ENCODE measurements at regions not wholly inside any gene's neighbourhood (a gene's known extent, or its start where the extent isn't known, plus 50 kb on each side); places are given as distances from the start of the nearest gene placed in this dataset.

DNA sequence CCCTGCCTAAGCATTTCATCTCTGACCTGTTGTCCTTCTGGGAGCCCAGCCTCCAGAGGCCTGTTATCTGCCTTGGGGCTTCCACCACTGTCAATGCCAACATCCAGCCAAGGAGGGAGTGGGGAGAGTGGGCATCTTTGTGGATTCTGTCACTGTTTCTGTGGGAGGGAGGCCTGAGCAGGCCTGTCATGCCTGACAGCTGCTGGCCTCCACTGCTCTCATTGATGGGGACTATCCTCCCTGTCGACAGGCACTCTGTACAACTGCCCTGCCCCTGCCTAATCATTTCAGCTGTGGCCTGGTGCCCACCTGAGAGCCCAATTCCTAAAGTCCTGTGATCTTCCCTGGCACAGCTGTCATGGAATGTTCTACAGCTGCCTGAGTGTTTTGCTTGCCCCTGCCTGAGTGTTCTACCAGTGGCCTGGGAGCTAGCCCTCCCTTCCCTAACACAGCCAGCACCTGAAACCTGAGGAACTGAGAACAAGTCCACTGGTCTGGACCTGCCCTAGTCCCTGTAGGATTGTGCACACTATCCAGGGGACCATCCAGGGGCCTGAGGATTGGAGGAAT lies 145.3 kb downstream of the FAM83B start:
- no peak overlapping the region for H3K27ac ChIP-seq
- H3K27me3 ChIP-seq = no peaks in the 10 kb centered on the region
- TF ChIP-seq Cebpa-rat (IDR thresholded peaks at IDR 0.05) = no peak
- H4K20me1 ChIP-seq = no peaks in the 10 kb centered on the region
- peaks cover 14% of the 10 kb centered on the region for H3K9me3 ChIP-seq
- no peak overlapping the region for H3K4me3 ChIP-seq
- no peak overlapping the region for H3K4me2 ChIP-seq
- H3K36me3 ChIP-seq = no peaks in the 10 kb centered on the region
- H3K4me1 ChIP-seq = no peaks in the 10 kb centered on the region
- H3K9ac ChIP-seq = no peak overlapping the region

DNA sequence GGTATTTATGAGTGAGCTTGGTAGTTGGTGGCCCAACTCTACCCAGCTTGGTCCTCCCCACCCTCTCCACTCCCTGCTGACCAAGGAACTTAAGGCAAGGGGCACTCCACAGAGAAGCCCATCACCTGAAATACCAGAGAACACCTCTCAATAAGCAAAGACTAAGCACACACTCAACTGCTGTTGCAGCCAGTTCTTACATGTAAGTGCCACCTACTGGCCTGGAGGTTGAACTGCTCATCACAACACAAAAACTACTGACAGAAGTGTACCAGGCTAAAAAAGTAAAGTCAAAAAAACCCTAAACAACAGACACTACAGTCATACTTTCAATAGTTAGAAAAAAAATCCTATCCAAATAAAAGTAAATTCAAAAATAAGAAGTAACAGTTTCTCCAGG lies 146.2 kb downstream of the FAM83B start:
- Histone ChIP-seq H3K9ac (no peak overlapping the region), H3K4me1 (no peaks in the 10 kb centered on the region), H4K20me1 (no peaks in the 10 kb centered on the region), H3K9me3 (peaks cover 14% of the 10 kb centered on the region), H3K36me3 (no peaks in the 10 kb centered on the region), H3K27ac (no peak overlapping the region), H3K4me3 (no peak overlapping the region), H3K27me3 (no peaks in the 10 kb centered on the region), H3K4me2 (no peak overlapping the region)
- no peak for TF ChIP-seq Cebpa-rat (IDR thresholded peaks at IDR 0.05)

GRCh38 chr6:54993294-54993693 lies 146.7 kb downstream of the FAM83B start:
- Histone ChIP-seq H3K9ac (no peak overlapping the region), H3K4me3 (no peak overlapping the region), H3K9me3 (peaks cover 14% of the 10 kb centered on the region), H3K36me3 (no peaks in the 10 kb centered on the region), H3K27me3 (no peaks in the 10 kb centered on the region), H3K4me1 (no peaks in the 10 kb centered on the region), H3K4me2 (no peak overlapping the region), H4K20me1 (no peaks in the 10 kb centered on the region), H3K27ac (no peak overlapping the region)
- no peak for TF ChIP-seq Cebpa-rat (IDR thresholded peaks at IDR 0.05)

DNA sequence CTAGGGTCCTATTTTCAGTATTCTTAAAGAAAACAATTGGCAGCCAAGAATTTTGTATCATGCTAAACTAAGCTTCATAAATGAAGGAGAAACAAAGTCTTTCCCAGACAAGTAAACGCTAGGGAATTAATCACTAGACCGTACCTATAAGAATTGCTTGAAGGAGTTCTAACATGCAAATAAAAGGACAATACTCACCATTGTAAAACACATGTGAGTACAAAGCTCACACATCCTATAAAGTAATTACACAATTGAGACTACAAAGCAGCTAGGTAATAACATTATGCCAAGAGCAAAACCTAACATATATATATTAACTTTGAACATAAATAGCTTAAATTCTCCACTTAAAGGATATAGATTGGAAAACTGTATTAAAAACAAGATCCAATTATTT lies 147.4 kb downstream of the FAM83B start:
- peaks cover 14% of the 10 kb centered on the region for H3K9me3 ChIP-seq
- no peaks in the 10 kb centered on the region for H3K27me3 ChIP-seq
- H3K27ac ChIP-seq = no peak overlapping the region
- TF ChIP-seq Cebpa-rat (IDR thresholded peaks at IDR 0.05) = no peak
- no peak overlapping the region for H3K9ac ChIP-seq
- no peaks in the 10 kb centered on the region for H3K4me1 ChIP-seq
- no peaks in the 10 kb centered on the region for H4K20me1 ChIP-seq
- no peak overlapping the region for H3K4me2 ChIP-seq
- H3K36me3 ChIP-seq = no peaks in the 10 kb centered on the region
- H3K4me3 ChIP-seq = no peak overlapping the region

GRCh38 chr6:54998576-54998975 lies 152.0 kb downstream of the FAM83B start:
- peaks cover 9% of the 10 kb centered on the region for H3K4me1 ChIP-seq

DNA sequence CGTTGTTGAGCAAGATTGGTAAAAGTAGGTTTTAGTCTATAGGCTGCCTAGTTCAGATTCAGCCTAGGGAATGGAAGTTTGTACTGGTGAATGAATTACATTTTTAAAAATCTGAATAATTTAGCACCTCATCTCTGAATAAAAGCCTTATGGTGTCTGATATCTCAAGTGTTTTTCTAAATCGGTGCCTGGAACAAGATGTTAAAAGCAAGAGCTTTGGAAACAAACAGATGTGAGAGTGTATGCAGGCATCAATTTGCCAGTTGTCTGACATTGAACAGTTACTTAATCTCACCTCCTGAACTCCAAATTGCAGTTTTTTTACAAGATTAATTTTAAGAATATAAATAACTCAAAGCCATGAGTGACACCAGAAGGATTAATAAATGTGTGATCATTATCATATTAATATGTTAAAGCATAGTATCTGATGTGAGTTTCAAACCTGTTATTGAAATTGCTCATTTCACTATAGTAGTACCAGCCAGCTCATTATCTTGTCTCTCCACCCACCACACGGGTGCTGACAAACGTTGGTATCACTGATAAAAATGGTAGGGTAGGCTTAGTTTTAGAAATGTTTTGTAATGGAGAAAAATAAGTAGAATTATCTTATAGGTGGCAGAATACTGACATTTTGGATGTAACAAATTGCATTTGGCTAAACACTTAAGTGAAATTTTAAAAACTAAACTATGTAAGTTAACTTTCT lies 157.3 kb downstream of the FAM83B start:
- no peaks in the 10 kb centered on the region for H3K36me3 ChIP-seq
- no peak for TF ChIP-seq Cebpa-rat (IDR thresholded peaks at IDR 0.05)
- H3K9me3 ChIP-seq = no peaks in the 10 kb centered on the region; the same call in 1 of the 2 replicates
- peaks cover 9% of the 10 kb centered on the region for H3K4me1 ChIP-seq
- H3K9ac ChIP-seq = no peak overlapping the region
- no peak overlapping the region for H3K4me3 ChIP-seq
- no peak overlapping the region for H3K27ac ChIP-seq
- H3K4me2 ChIP-seq = no peak overlapping the region
- H4K20me1 ChIP-seq = no peaks in the 10 kb centered on the region
- H3K27me3 ChIP-seq = no peaks in the 10 kb centered on the region

More at GRCh38 chr6:54998576-54998975, 152.0 kb downstream of the FAM83B start:
- Histone ChIP-seq H3K4me2 (no peak overlapping the region), H3K4me3 (no peak overlapping the region), H3K9me3 (peaks cover 3% of the 10 kb centered on the region), H4K20me1 (no peaks in the 10 kb centered on the region), H3K27ac (no peak overlapping the region), H3K36me3 (no peaks in the 10 kb centered on the region), H3K9ac (no peak overlapping the region), H3K27me3 (no peaks in the 10 kb centered on the region)
- TF ChIP-seq Cebpa-rat (IDR thresholded peaks at IDR 0.05) = no peak

DNA sequence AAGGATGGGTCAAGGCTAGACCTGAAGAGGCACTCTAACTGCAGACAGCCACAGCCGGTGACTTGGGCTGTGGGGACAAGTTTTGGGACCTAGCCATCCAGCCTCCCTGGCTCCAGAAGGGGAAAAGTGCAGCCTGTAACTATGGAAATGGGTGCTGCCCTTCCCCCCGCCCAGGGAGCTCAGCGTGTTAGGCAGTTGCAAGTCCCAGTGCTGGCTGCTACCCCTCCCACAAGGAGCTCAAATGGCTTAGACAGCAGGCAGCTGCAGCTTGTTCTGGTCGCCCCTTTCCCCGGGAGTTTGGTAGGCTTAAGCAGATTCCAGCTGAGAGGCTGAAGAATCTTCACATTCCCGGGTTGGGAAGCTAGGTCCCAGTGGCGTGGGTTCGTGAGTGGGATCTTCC lies 162.6 kb downstream of the FAM83B start:
- H3K27ac ChIP-seq = no peak overlapping the region
- peaks cover 8% of the 10 kb centered on the region; the same call in 1 of the 2 replicates for H3K9me3 ChIP-seq
- no peaks in the 10 kb centered on the region; the same call in 1 of the 2 replicates for H3K4me1 ChIP-seq
- no peak overlapping the region for H3K4me2 ChIP-seq
- no peaks in the 10 kb centered on the region for H3K36me3 ChIP-seq
- H4K20me1 ChIP-seq = no peaks in the 10 kb centered on the region
- TF ChIP-seq Cebpa-rat (IDR thresholded peaks at IDR 0.05) = no peak
- H3K9ac ChIP-seq = no peak overlapping the region
- no peak overlapping the region for H3K4me3 ChIP-seq
- H3K27me3 ChIP-seq = no peaks in the 10 kb centered on the region

DNA sequence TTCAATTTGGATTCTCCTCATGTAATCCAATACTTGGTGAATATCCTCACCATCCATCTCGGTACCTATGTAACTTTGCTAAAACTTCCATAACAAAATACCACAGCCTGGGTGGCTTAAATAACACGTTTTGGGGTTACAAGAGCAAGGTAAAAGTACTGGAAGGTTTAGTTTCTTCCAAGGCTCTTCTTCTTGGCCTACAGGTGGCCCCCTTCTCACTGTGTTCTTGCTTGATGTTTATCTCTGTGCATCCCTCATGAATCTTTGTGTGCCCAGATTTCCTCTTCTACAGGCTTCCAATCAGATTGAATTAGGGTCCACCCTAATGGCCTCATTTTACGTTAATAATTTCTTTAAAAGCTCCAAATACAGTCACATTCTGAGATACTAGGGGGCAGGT lies 163.3 kb upstream of the HCRTR2 start:
- Histone ChIP-seq H3K27ac (no peak overlapping the region), H3K9ac (no peak overlapping the region), H3K4me1 (no peaks in the 10 kb centered on the region), H4K20me1 (no peaks in the 10 kb centered on the region), H3K9me3 (peaks cover 8% of the 10 kb centered on the region; the same call in 1 of the 2 replicates), H3K4me2 (no peak overlapping the region), H3K36me3 (no peaks in the 10 kb centered on the region), H3K4me3 (no peak overlapping the region), H3K27me3 (no peaks in the 10 kb centered on the region)
- no peak for TF ChIP-seq Cebpa-rat (IDR thresholded peaks at IDR 0.05)

DNA sequence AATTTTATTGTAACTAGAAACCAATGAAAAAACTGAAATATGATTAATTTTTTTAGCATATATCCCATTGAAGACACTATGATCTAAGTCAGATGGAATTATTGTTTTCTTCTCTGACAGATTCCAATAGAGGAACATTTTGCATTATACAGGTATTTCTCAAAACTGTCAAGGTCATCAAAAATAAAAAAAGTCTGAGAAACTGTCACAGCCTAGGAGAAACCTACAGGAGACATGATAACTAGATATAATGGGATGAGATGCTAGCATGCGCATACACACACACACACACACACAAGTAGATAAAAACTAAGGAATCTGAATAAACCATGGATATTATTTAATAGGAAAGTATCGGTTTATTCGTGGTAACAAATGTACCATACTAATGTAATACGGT lies 161.9 kb upstream of the HCRTR2 start:
- Histone ChIP-seq H3K27ac (no peak overlapping the region), H3K9me3 (peaks cover 8% of the 10 kb centered on the region; the same call in 1 of the 2 replicates), H3K36me3 (no peaks in the 10 kb centered on the region), H3K9ac (no peak overlapping the region), H3K4me3 (no peak overlapping the region), H3K4me2 (no peak overlapping the region), H4K20me1 (no peaks in the 10 kb centered on the region), H3K27me3 (no peaks in the 10 kb centered on the region), H3K4me1 (no peaks in the 10 kb centered on the region)
- TF ChIP-seq Cebpa-rat (IDR thresholded peaks at IDR 0.05) = no peak

- Histone ChIP-seq H3K9me3 (peaks cover 4% of the 10 kb centered on the region; the same call in 1 of the 2 replicates), H3K4me2 (no peak overlapping the region)
Observed at GRCh38 chr6:55014321-55015088, 159.8 kb upstream of the HCRTR2 start.

More at GRCh38 chr6:55014321-55015088, 159.8 kb upstream of the HCRTR2 start:
- Histone ChIP-seq H3K27ac (no peak overlapping the region), H3K27me3 (no peaks in the 10 kb centered on the region), H3K4me3 (no peak overlapping the region), H3K4me1 (no peaks in the 10 kb centered on the region), H3K9ac (no peak overlapping the region), H4K20me1 (no peaks in the 10 kb centered on the region), H3K36me3 (no peaks in the 10 kb centered on the region)
- TF ChIP-seq Cebpa-rat (IDR thresholded peaks at IDR 0.05) = no peak
